ENCODE measurements at regions not wholly inside any gene's neighbourhood (a gene's known extent, or its start where the extent isn't known, plus 50 kb on each side); places are given as distances from the start of the nearest gene placed in this dataset.

GRCh38 chrX:121114691-121115090 is 67.3 kb downstream of the GLUD2 start:
- Histone ChIP-seq H3K27ac (no peak overlapping the region), H3K27me3 (no peaks in the 10 kb centered on the region), H3K36me3 (no peaks in the 10 kb centered on the region), H3K4me3 (no peak overlapping the region), H3K9me3 (no peaks in the 10 kb centered on the region), H3K4me1 (no peaks in the 10 kb centered on the region)
- intact Hi-C loops (cut with DNase I; ENCODE audit: low total_unique reads), result no loop called here
- no peak for DNase-seq (ENCODE audit: low spot score in 2 of 2)
- TF ChIP-seq POLR2A (IDR thresholded peaks at IDR 0.05) (no peak), POLR2AphosphoS5 (IDR thresholded peaks at IDR 0.05) (no peak)
- TF ChIP-seq, protein P1, sequence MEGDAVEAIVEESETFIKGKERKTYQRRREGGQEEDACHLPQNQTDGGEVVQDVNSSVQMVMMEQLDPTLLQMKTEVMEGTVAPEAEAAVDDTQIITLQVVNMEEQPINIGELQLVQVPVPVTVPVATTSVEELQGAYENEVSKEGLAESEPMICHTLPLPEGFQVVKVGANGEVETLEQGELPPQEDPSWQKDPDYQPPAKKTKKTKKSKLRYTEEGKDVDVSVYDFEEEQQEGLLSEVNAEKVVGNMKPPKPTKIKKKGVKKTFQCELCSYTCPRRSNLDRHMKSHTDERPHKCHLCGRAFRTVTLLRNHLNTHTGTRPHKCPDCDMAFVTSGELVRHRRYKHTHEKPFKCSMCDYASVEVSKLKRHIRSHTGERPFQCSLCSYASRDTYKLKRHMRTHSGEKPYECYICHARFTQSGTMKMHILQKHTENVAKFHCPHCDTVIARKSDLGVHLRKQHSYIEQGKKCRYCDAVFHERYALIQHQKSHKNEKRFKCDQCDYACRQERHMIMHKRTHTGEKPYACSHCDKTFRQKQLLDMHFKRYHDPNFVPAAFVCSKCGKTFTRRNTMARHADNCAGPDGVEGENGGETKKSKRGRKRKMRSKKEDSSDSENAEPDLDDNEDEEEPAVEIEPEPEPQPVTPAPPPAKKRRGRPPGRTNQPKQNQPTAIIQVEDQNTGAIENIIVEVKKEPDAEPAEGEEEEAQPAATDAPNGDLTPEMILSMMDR (IDR thresholded peaks at IDR 0.05), result no peak

DNA sequence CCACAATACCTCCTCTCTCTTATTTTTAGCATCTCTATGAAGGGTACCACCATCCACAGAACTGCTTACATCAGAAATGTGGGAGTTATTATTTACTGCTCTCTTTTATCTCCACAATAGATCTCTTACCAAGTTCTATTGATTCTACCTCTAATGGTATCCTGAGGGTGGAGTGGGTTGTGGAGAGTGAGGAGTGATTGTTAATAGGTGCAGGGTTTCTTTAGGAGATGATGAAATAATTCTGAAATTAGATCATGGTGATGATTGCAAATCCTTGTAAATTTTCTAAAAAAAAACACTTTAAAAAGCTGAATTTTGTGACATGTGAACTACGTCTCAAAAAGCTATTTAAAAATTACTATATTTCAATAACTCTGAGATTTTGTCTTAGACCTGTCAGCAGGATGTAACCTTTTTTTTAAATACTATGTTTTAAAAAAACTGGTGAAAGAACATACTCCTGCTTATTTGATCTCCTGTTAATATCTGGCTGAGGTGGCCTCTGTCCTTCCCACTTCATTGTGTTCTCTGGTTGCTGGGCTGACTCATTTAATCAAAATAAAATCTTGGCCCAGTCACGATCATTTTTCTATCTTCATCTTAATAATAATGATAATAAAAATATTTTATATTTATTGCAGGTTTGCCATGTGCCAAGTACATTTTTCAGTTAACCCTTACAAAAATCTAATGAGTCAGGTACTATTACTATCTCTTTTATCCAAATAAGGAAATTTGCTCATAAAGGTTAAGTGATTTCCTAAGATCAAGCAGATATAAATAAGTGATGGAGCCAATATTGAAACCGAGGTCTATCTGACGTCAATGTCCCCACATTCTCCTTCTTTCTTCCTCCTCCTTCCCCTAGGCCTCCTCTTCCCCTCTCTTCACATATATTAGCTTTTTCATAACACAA is 73.5 kb downstream of the GLUD2 start:
- DNase-seq (ENCODE audit: low spot score in 2 of 2), result no peak
- no peak overlapping the region for H3K4me3 ChIP-seq
- no peaks in the 10 kb centered on the region for H3K9me3 ChIP-seq
- H3K36me3 ChIP-seq, result no peaks in the 10 kb centered on the region
- TF ChIP-seq, protein P1 (IDR thresholded peaks at IDR 0.05), result no peak
- no peak for TF ChIP-seq POLR2A (IDR thresholded peaks at IDR 0.05)
- TF ChIP-seq POLR2AphosphoS5 (IDR thresholded peaks at IDR 0.05), result no peak
- H3K27ac ChIP-seq, result no peak overlapping the region
- H3K4me1 ChIP-seq, result no peaks in the 10 kb centered on the region
- intact Hi-C loops (cut with DNase I; ENCODE audit: low total_unique reads), result no loop called here
- no peaks in the 10 kb centered on the region for H3K27me3 ChIP-seq

DNA sequence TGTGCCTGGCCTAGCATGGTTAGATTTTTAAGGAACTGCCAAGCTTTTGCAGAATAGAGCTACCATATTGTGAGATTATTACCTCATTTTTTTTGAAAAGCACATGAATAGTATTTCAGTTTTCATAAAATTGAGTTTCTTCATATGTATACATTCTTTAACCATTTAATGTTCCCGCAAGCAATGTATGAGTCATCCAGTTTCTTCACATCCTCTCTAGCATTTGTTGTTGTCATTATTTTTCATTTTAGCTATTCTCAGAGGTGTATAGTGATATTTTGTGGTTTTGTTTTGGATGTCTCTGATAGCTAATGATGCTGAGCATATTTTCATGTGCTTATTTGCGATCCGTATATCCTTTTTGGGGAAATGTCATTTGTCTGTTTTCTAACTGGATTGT is 74.9 kb downstream of the GLUD2 start:
- no peak overlapping the region for H3K4me3 ChIP-seq
- H3K36me3 ChIP-seq, result no peaks in the 10 kb centered on the region
- H3K9me3 ChIP-seq, result no peaks in the 10 kb centered on the region
- no peak for DNase-seq (ENCODE audit: low spot score in 2 of 2)
- intact Hi-C loops (cut with DNase I; ENCODE audit: low total_unique reads), result no loop called here
- TF ChIP-seq POLR2AphosphoS5 (IDR thresholded peaks at IDR 0.05) (no peak), POLR2A (IDR thresholded peaks at IDR 0.05) (no peak)
- TF ChIP-seq, protein P1 (IDR thresholded peaks at IDR 0.05), result no peak
- no peaks in the 10 kb centered on the region for H3K4me1 ChIP-seq
- no peak overlapping the region for H3K27ac ChIP-seq
- no peaks in the 10 kb centered on the region for H3K27me3 ChIP-seq

- DNase-seq (ENCODE audit: low spot score in 2 of 2), result no peak
- intact Hi-C loops (cut with DNase I; ENCODE audit: low total_unique reads), result no loop called here
- Histone ChIP-seq H3K27me3 (peaks cover 0 to 4% of the 10 kb centered on the region in 2 donors), H3K4me3 (no peak overlapping the region), H3K36me3 (no peaks in the 10 kb centered on the region), H3K27ac (no peak overlapping the region), H3K9me3 (no peaks in the 10 kb centered on the region), H3K4me1 (no peaks in the 10 kb centered on the region)
- TF ChIP-seq POLR2A (IDR thresholded peaks at IDR 0.05), result no peak
- TF ChIP-seq, protein P1 (IDR thresholded peaks at IDR 0.05), result no peak
- TF ChIP-seq POLR2AphosphoS5 (IDR thresholded peaks at IDR 0.05), result no peak
These were observed 81.8 kb downstream of the GLUD2 start for GRCh38 chrX:121128925-121129877.
